Fibroblast of the conjunctiva (primary cell): ENCODE measurements at regions not wholly inside any gene's neighbourhood (a gene's known extent, or its start where the extent isn't known, plus 50 kb on each side); places are given as distances from the start of the nearest gene placed in this dataset.

Source experiments
- DNase-seq: peaks from one replicate; pipeline ENCODE4 v3.0.0-alpha.2; 2010; ENCODE audit warnings: low read depth

DNA sequence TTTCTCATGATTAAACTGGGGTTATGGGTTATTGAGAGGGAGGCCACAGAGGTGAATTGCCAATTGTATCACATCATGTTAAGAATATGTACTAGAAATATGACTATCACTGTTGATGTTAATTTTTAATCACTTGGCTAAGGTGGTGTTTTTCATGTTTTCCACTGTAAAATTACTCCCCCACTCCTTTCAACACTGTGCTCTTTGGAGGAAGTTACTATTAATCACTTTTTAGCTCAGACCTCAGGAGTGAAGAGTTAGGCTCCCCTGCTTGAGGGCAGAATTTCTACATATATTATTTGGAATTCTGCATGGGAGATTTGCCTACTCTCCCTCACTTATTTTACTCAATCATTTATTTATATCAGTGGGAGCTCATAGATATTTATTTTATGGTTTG is 76.0 kb upstream of the OSR1 start:
- no peak for DNase-seq

DNA sequence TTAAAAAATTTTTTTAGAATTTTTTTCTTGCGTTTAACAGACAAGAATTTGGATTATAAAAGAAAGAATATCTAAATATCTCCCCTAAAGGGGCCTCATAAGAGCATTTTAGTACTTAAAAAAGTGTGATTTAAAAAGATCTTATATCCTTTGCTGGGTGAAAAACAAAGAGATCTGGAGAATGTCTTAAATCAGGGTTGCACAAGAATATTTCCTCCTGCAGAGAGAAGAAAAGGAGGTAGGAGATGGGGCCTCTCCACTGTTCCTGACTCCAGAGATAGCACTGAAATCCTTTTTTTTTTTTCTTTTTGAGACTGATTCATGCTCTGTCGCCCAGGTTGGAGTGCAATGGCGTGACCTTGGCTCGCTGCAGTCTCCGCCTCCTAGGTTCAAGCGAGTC is 68.5 kb upstream of the OSR1 start:
- DNase-seq: no peak

DNA sequence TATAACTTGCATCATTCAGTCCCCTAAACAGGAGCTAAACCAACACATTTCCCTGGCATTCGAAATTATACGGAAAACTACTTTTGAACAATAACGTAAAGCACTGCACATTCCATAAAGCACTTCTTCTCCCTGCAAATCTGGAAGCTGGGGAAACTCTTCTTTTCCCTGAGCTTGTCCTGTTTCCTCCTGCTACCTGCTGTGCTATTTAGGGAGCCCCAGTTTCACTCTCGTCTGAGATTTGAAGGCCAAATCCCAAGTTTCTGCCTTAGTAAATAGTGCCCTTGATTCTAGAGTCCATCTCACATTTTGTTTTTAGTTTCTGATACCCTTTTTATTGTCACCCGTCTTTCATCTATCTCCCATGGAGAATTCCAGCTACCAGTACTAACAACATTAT is 67.7 kb upstream of the OSR1 start:
- no peak for DNase-seq

DNA sequence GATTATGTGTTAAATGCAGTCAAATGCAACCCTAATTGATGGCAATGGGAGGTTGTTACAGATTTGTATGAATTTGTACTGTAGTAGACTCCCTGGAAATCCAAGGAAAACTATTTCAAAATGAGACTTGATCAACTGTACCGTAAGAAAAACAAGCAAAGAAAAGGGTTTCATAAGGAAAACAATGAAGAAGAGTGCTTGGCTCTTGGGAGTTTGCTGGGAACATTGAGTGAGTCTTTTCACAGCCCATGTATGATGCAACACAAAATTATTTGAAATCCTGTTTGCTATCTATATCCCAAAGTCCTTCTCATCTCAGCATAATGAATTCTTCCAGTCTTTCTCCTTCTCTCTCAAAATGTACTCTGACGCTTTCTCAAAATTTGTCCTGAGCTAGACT is 67.0 kb upstream of the OSR1 start:
- DNase-seq: peak; percentile 29

DNA sequence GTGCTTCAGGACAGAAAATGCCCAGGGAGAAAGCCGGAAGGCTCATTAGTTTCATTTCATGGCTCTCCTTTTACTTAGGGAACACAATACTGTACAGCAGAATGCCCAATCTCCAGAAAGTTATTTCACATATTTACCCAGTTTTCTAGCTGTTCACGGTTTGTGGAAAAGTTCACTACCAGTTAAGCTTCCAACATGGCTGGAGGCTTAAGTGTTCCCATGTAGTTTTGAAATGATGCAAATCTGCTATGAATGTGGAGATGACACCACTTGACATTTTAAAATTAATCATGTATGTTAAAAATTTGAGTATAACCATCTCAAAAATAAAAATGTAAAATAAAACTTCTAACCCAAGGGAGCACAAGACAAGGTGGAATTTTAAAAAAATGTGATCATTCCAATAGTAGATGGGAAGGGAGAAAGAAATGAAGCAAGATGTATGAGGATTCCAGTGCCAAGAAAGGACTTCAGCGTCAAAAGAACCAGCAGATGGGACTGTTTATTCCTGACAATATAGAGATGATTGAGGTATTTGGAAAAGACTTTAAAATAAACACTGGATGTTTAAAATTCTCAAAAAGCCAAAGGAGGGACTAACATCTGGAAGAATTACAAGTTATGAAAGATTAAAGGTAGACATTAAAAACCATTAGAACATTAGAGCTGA is 60.9 kb upstream of the OSR1 start:
- peak; percentile 14 for DNase-seq

DNA sequence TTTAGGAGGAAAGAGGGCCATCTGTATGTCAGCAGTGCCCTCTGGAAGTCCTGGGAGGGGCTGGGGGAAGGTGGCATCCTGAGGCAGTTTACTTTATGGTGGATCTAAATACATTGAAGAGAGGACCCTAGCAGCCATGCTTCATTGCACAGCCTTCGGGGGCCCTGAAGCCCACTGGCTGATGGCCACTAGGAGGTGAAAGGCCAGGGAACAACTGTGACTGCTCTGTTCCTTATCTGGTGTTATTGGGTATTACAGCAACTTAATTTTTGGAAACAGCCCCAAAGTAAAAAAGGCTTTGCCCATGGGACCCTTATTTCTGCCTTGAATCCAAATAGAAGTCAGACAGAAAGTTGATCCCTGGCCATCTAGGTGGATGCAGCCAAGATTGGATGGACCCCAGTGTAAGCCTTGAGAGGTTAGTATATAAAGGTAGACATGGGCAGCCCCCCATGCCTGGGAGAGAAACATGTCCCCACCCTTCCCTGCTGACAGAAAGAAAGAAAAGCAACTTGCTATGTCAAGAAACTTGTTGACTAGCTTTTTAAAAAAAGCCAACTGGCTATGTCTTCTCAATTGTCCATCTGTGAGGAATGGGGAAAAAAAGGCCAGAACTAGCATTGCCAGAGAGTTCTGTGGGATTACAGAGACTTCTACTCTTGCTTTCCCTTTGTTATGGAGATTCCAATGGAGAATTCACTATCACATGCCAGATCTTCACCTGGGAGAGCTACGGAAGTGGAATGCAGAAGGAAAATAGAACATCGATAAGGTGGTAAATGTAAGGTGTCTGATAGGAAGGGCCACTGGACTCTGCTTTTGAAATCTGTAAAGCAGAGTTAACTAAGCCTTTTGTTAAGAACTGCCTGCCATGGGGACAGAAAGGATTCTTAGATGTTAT is 58.6 kb upstream of the OSR1 start:
- no peak for DNase-seq

DNA sequence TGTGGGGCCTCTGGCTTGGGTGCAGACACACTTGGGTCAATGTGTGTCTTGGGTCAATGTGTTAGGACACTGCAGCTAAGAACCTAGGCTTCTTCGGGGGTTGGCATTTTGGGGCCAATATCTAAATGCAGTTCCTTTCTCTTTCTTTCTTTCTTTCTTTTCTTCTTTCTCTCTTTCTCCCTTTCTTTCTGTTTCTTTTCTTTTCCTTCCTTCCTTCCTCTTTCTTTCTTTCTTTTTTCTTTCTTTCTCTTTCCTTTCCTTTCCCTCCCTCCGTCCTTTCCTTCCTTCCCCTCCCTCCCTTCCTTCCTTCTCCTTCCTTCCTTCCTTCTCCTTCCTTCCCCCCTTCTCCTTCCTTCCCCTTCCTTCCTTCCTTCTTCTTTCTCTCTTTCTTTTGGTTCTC is 57.7 kb upstream of the OSR1 start:
- DNase-seq: no peak

DNA sequence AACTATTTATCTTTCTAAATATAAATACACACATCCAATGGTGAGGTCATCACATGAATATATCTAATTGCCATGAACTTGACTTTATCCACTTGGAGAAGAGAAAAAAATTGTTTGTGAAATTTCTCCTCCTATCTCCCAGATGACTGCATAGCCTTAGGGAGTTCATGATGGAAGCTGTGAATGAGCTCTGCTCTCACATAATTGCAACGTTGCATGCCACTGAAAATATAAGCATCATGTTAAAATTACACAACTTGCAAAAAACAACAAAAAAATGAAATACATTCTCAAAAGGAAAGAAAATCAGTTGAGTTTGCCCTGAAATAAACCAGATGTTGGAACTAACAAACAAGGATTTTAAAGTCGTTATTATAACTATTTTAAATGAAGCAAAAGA is 50.6 kb upstream of the OSR1 start:
- no peak for DNase-seq

DNA sequence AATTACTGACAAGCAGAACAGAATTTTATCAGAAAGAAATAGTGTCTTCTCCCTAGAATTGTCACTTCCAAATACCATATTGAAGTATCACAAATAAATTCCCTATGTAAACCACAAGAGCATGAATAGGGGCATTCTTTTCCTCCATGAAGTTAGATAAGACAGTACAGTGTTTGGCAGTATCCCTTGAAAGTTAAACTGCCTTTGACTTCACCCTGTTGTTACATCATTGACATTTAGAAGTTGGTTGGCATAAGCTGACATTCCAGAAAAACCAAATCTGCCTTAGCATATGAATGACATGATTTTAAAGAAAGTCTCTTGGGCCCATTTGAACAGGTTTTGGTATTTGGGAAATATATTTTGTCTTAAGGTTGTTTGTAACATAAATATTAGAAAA is 50.2 kb upstream of the OSR1 start:
- no peak for DNase-seq
